DOHH2 (cell line): ENCODE measurements at regions not wholly inside any gene's neighbourhood (a gene's known extent, or its start where the extent isn't known, plus 50 kb on each side); places are given as distances from the start of the nearest gene placed in this dataset.

Source experiments
- H3F3A ChIP-seq: fragments of 200-600 bp; sonication (generic), shearing (Covaris generic); 2 replicates; pipeline ENCODE4 v1.6.0; 2016; ENCODE audit warnings: antibody characterized with exemption, mild to moderate bottlenecking; ENCODE audit not compliant: control insufficient read depth, insufficient read depth
- H3K27ac ChIP-seq: fragments of 200-600 bp; sonication (generic); 2 replicates; pipeline ENCODE4 v1.5.1; 2014; ENCODE audit warnings: low read depth, mild to moderate bottlenecking, low read length, moderate library complexity
- H3K27me3 ChIP-seq: fragments of 200-600 bp; sonication (generic); 2 replicates; pipeline ENCODE4 v1.6.1; 2014; ENCODE audit warnings: mild to moderate bottlenecking, low read length, mixed read lengths; ENCODE audit not compliant: control insufficient read depth
- H3K36me3 ChIP-seq: fragments of 200-600 bp; sonication (generic); 2 replicates; pipeline ENCODE4 v1.6.1; 2014; ENCODE audit warnings: mild to moderate bottlenecking, low read length, moderate library complexity, mixed read lengths; ENCODE audit not compliant: control insufficient read depth
- H3K4me1 ChIP-seq: fragments of 200-600 bp; sonication (generic); 2 replicates; pipeline ENCODE4 v1.6.1; 2014; ENCODE audit warnings: mild to moderate bottlenecking, low read length, mixed read lengths; ENCODE audit not compliant: control insufficient read depth
- H3K4me2 ChIP-seq: fragments of 200-600 bp; sonication (generic); 2 replicates; pipeline ENCODE4 v1.6.0; 2014; ENCODE audit warnings: mild to moderate bottlenecking, low read length, moderate library complexity
- H3K4me3 ChIP-seq: fragments of 200-600 bp; sonication (generic); 2 replicates; pipeline ENCODE4 v1.5.1; 2014; ENCODE audit warnings: mild to moderate bottlenecking, low read length, mixed read lengths
- H3K79me2 ChIP-seq: fragments of 200-600 bp; sonication (generic); 2 replicates; pipeline ENCODE4 v1.6.1; 2014; ENCODE audit warnings: mild to moderate bottlenecking, low read length, mixed read lengths; ENCODE audit not compliant: control insufficient read depth
- H3K9me2 ChIP-seq: fragments of 200-600 bp; sonication (generic); replicated peaks from 2 replicates; pipeline ENCODE4 v1.6.1; 2014; ENCODE audit warnings: mild to moderate bottlenecking, low read length, mixed read lengths; ENCODE audit not compliant: control insufficient read depth
- H3K9me3 ChIP-seq: fragments of 200-600 bp; sonication (generic); 2 replicates; pipeline ENCODE4 v1.6.1; 2014; ENCODE audit warnings: antibody characterized with exemption, low read length, mixed read lengths; ENCODE audit not compliant: control insufficient read depth, insufficient read depth
- H4K20me1 ChIP-seq: fragments of 200-600 bp; sonication (generic); 2 replicates; pipeline ENCODE4 v1.6.0; 2014; ENCODE audit warnings: low read depth, mild to moderate bottlenecking, antibody characterized with exemption, low read length, moderate library complexity; ENCODE audit not compliant: control insufficient read depth, insufficient read depth
- CTCF ChIP-seq: fragments of 200-600 bp; sonication (generic); IDR thresholded peaks from one replicate; pipeline ENCODE4 v1.5.1; 2014; ENCODE audit warnings: antibody characterized with exemption, mild to moderate bottlenecking, low read depth, low read length; ENCODE audit not compliant: poor library complexity, severe bottlenecking
- EZH2phosphoT487 ChIP-seq: fragments of 200-600 bp; sonication (generic); IDR thresholded peaks from 2 replicates; pipeline ENCODE4 v1.6.1; 2017; ENCODE audit warnings: borderline replicate concordance, mild to moderate bottlenecking, antibody characterized with exemption, low read length, moderate library complexity, mixed read lengths

GRCh38 chr1:228984646-228985631 lies 249.7 kb downstream of the RHOU start:
- H3K4me2 ChIP-seq, result no peak overlapping the region
- no peak overlapping the region for H3K4me3 ChIP-seq
- no peaks in the 10 kb centered on the region for H4K20me1 ChIP-seq
- H3K36me3 ChIP-seq, result no peaks in the 10 kb centered on the region
- H3K9me3 ChIP-seq, result no peaks in the 10 kb centered on the region
- no peaks in the 10 kb centered on the region for H3F3A ChIP-seq
- H3K79me2 ChIP-seq, result no peaks in the 10 kb centered on the region
- no peak overlapping the region for H3K27ac ChIP-seq
- TF ChIP-seq CTCF (no peak), EZH2phosphoT487 (no peak)
- H3K4me1 ChIP-seq, result no peaks in the 10 kb centered on the region
- H3K27me3 ChIP-seq, result no peaks in the 10 kb centered on the region
- H3K9me2 ChIP-seq, result no peaks in the 10 kb centered on the region

GRCh38 chr1:228985661-228986060 lies 250.4 kb downstream of the RHOU start:
- H3K4me3 ChIP-seq, result no peak overlapping the region
- no peak overlapping the region for H3K4me2 ChIP-seq
- no peaks in the 10 kb centered on the region for H3F3A ChIP-seq
- no peaks in the 10 kb centered on the region for H3K4me1 ChIP-seq
- H4K20me1 ChIP-seq, result no peaks in the 10 kb centered on the region
- no peaks in the 10 kb centered on the region for H3K9me3 ChIP-seq
- no peaks in the 10 kb centered on the region; the same call in 1 of the 2 replicates for H3K27me3 ChIP-seq
- no peak overlapping the region for H3K27ac ChIP-seq
- no peaks in the 10 kb centered on the region for H3K36me3 ChIP-seq
- H3K79me2 ChIP-seq, result no peaks in the 10 kb centered on the region
- no peaks in the 10 kb centered on the region for H3K9me2 ChIP-seq
- TF ChIP-seq EZH2phosphoT487 (no peak), CTCF (no peak)

DNA sequence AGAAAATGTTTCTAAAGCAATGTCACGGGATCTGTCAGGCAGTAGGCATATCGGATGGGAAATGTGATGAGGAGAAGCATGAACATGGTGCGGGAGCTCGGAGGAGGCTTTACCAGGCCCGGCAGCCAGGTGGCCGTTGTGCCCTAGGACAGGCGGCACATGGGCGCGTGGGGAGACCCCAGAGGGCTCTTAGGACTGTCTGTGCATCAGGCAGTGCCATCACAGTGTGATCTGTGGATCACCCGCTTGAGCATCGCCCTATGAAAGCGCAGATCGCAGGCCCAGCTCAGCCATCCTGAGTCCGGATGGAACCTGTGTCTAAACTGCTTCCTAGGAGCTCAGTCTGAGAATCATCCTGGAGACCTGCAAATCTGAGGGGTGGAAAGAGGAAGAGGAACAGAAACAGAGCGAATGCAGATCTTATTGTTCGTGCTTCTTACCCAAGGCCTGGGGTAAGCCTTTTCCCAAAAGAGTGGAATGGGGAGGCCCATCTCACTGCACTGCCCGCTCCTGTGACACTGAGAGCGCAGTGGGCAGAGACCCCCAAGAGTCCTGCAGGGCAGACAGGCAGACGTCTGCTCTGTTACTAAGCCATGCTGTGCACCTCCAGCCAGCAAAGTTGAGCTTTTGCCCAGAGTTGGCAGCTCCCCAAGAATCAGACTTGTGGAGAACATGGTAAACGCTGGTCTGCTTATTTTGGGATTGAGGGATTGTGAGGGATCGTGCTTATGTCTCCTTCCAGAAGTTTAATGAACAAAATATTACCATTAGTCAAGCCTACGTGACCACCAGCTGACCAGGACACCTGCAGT lies 251.0 kb downstream of the RHOU start:
- no peak for TF ChIP-seq CTCF
- TF ChIP-seq EZH2phosphoT487, result no peak
- no peaks in the 10 kb centered on the region for H3K4me1 ChIP-seq
- H3K27ac ChIP-seq, result no peak overlapping the region
- no peaks in the 10 kb centered on the region for H4K20me1 ChIP-seq
- H3K9me3 ChIP-seq, result no peaks in the 10 kb centered on the region
- no peak overlapping the region for H3K4me2 ChIP-seq
- H3K79me2 ChIP-seq, result no peaks in the 10 kb centered on the region
- H3K27me3 ChIP-seq, result peaks cover under 1% of the 10 kb centered on the region
- no peak overlapping the region for H3K4me3 ChIP-seq
- H3K36me3 ChIP-seq, result no peaks in the 10 kb centered on the region
- no peaks in the 10 kb centered on the region for H3F3A ChIP-seq
- H3K9me2 ChIP-seq, result no peaks in the 10 kb centered on the region
